ENCODE measurements at regions not wholly inside any gene's neighbourhood (a gene's known extent, or its start where the extent isn't known, plus 50 kb on each side); places are given as distances from the start of the nearest gene placed in this dataset.
"Not testable (repeated sequence)": the region's sequence is repeated elsewhere in the genome, so short reads cannot be mapped to it uniquely, and the experiment has no call there.

GRCh38 chr11:115660030-115660805 lies 156.0 kb upstream of the CADM1 start:
- DNase-seq (ENCODE audit: low spot score), result no peak

GRCh38 chr11:115659061-115659963 lies 155.1 kb upstream of the CADM1 start:
- DNase-seq (ENCODE audit: low spot score), result peak; percentile 19

- no peak for DNase-seq (ENCODE audit: low spot score)
Observed at GRCh38 chr11:115657586-115657985, 153.4 kb upstream of the CADM1 start.

- DNase-seq (ENCODE audit: low spot score), result no peak
Observed at GRCh38 chr11:115656669-115657068, 152.5 kb upstream of the CADM1 start.

GRCh38 chr11:115656041-115656440 lies 151.8 kb upstream of the CADM1 start:
- DNase-seq (ENCODE audit: low spot score), result no peak

- DNase-seq (ENCODE audit: low spot score), result no peak
Observed at GRCh38 chr11:115654792-115655191, 150.6 kb upstream of the CADM1 start.

GRCh38 chr11:115653926-115654325 lies 149.7 kb upstream of the CADM1 start:
- no peak for DNase-seq (ENCODE audit: low spot score)

GRCh38 chr11:115653076-115653475 lies 148.9 kb upstream of the CADM1 start:
- DNase-seq (ENCODE audit: low spot score), result no peak

GRCh38 chr11:115652496-115652895 lies 148.3 kb upstream of the CADM1 start:
- no peak for DNase-seq (ENCODE audit: low spot score)

- no peak for DNase-seq (ENCODE audit: low spot score)
Observed at GRCh38 chr11:115652094-115652493, 147.9 kb upstream of the CADM1 start.

- no peak for DNase-seq (ENCODE audit: low spot score)
Observed at GRCh38 chr11:115649461-115649860, 145.2 kb upstream of the CADM1 start.

GRCh38 chr11:115645631-115646317 lies 141.6 kb upstream of the CADM1 start:
- no peak for DNase-seq (ENCODE audit: low spot score)

- no peak for DNase-seq (ENCODE audit: low spot score)
Observed at GRCh38 chr11:115644856-115645255, 140.6 kb upstream of the CADM1 start.

- no peak for DNase-seq (ENCODE audit: low spot score)
Observed at GRCh38 chr11:115643549-115644270, 139.5 kb upstream of the CADM1 start.

- no peak for DNase-seq (ENCODE audit: low spot score)
Observed at GRCh38 chr11:115642660-115643059, 138.4 kb upstream of the CADM1 start.

GRCh38 chr11:115637599-115638241 lies 133.5 kb upstream of the CADM1 start:
- no peak for DNase-seq (ENCODE audit: low spot score)

- no peak for DNase-seq (ENCODE audit: low spot score)
Observed at GRCh38 chr11:115636753-115637527, 132.7 kb upstream of the CADM1 start.

GRCh38 chr11:115633977-115634376 lies 129.8 kb upstream of the CADM1 start:
- not testable (repeated sequence) for DNase-seq (ENCODE audit: low spot score)

GRCh38 chr11:115632061-115632460 lies 127.8 kb upstream of the CADM1 start:
- DNase-seq (ENCODE audit: low spot score), result no peak

GRCh38 chr11:115631609-115632008 lies 127.4 kb upstream of the CADM1 start:
- DNase-seq (ENCODE audit: low spot score), result no peak

- DNase-seq (ENCODE audit: low spot score), result no peak
Observed at GRCh38 chr11:115630214-115630613, 126.0 kb upstream of the CADM1 start.
